Right renal cortex interstitium (tissue), 3 donors: ENCODE measurements at regions not wholly inside any gene's neighbourhood (a gene's known extent, or its start where the extent isn't known, plus 50 kb on each side); places are given as distances from the start of the nearest gene placed in this dataset.

Experiments
- DNase-seq, 3 donors: peaks; one replicate each; pipeline ENCODE4 v3.0.0-alpha.2; 2013; ENCODE audit warnings: low read depth in 3 of 3, low spot score in 2 of 3

- DNase-seq, result no peak
Observed at GRCh38 chr9:108386032-108386431, 469.8 kb downstream of the ACTL7B start.

DNA sequence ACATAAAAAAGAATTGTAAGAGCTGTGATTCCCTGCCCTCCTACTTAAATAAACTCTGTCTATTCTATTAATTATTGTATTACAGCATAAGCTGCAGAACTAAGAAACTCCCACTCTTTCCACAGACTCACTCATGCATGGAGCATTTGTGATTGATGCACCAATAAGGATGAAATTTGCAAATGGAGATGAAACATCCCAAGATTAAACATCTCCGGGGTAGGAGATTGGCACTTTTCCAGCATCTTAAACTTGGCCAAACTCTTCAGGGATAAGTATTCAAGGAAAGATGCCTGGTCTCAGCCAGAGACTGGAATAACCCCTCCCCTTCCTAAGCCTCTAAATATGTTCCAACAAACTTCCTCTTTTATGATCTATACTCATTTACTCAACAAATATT, 472.0 kb downstream of the ACTL7B start:
- no peak for DNase-seq

DNA sequence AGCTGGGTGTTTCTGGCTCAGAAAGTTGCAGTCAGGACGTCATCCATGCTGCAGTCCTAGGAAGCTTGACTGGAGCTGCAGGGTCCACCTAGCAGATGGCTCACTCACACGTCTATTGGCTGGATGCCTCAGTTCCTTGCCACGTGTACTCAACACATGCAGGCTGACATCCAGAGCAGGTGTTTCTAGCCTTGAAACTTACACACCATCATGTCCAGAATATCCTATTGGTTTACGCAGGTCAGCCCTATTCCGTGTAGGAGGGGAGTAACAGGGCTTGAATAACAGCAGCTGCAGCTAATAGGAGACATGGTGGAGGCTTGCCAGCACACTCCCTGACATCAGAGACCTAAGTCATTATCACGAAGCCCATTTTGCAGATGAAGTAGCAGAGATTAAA, 473.5 kb downstream of the ACTL7B start:
- no peak for DNase-seq

DNA sequence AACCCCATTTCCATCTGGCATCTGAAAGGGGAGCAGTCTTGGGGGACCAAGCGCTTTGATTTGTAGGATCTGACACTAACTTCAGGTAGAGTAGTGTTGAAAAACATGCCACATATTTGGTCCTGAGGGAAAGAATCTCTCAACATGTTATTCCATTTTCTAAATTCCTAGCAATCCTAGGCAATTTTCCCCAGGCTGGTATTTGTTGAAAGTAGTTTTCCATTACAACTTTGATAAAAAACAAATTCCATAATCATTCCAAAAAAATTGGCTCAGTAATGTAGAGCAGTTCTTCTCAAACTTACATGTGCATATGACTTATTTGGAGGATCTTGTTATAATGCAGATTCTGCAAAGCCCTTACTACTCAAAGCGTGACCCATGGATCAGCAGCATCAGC, 477.9 kb downstream of the ACTL7B start:
- no peak for DNase-seq

DNA sequence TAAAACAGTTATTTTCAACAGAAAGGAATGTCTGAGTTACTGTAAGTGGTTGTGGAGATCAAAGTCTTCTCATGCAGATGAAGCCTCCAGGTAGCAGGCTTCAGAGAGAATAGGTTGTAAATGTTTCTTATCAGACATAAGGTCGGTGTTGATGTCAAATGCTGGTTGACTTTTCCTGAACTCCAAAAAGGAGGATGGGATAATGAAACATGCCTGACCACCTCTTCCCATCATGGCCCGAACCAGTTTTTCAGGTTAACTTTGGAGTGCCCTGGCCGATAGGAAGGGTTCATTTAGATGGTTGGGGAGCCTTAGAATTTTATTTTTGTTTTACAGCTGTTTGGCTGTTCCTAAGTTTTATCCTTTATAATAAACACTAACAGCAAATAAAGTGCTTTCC, 478.4 kb downstream of the ACTL7B start:
- DNase-seq, result no peak

- no peak for DNase-seq
Observed at GRCh38 chr9:108376140-108376539, 479.6 kb downstream of the ACTL7B start.

GRCh38 chr9:108374626-108375025, 481.2 kb downstream of the ACTL7B start:
- DNase-seq, result no peak

GRCh38 chr9:108367188-108367587, 488.6 kb downstream of the ACTL7B start:
- no peak for DNase-seq

DNA sequence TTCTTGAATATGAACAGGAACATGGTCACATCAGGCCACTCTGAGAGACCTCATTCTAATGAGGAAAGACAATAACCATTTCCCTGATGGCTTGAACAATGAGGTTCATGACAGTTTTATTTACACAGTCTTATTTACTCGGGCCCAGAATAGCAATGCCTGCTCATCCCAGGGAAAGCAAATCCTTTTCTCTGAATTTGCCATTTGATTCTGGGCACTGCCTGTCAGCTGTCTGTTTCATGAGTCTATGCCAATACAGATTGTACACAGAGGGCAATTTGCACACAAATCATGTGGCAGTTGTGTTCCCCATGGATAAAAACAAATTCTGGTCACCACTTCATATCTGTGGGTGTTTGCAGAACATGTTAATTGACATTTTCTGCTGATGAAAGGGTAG, 492.5 kb downstream of the ACTL7B start:
- no peak for DNase-seq

GRCh38 chr9:108360304-108360703, 495.5 kb downstream of the ACTL7B start:
- DNase-seq, result no peak

- DNase-seq, result no peak
Observed at GRCh38 chr9:108356806-108357205, 499.0 kb downstream of the ACTL7B start.

GRCh38 chr9:108351571-108351970, 504.2 kb downstream of the ACTL7B start:
- no peak for DNase-seq

DNA sequence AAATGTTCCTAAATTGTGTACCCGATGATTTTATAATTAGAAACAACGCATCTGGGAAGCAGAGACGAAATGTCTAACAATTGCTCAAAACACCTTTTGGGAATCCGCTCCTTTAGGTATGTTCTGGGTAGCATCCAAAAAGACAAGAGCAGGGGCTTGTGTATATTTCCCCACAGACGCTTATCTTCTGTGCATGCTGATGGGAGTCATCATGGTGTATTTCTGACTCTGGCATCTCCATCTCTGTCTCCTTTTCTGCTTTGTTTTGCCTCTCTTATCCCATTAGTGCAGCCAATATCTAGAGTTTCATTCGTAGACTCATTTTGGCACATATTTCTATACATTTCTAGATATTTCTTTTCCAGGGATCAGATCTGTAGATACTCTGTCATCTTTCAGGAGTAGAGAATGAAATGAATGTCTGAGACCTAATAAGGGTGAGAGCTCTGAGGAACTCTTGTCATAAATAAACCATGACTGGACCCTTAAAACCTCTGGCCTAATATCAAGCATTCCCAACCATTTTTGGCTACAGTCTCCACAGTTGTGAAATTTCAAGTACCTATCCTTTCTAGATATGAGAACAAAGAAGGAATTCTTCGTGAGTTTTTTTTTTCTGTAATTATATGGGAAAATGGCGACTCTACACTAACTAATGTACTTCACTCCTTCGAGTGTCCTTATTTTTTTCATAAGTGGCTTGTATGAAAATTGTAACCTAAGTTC, 508.2 kb downstream of the ACTL7B start:
- no peak for DNase-seq

DNA sequence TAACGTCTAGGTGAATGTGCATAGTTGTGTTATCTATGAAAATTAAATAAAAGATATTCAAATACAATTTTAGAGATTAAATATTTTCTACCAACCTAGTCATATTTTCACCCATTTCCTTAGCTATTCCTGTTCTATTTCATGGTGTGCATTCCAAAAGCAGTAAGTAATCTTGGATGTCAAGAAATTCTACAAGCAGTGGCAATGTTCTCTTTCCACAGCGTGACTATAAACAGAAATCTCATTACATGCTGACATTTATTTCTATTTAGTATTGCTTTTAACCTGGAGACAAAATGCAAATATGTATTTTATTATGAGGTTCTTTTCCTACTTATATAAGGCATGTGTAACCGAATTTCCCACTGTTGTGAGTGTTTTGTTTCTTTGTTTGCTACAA, 510.0 kb downstream of the ACTL7B start:
- DNase-seq, result no peak

GRCh38 chr9:108339251-108339650, 516.5 kb downstream of the ACTL7B start:
- DNase-seq, result no peak

DNA sequence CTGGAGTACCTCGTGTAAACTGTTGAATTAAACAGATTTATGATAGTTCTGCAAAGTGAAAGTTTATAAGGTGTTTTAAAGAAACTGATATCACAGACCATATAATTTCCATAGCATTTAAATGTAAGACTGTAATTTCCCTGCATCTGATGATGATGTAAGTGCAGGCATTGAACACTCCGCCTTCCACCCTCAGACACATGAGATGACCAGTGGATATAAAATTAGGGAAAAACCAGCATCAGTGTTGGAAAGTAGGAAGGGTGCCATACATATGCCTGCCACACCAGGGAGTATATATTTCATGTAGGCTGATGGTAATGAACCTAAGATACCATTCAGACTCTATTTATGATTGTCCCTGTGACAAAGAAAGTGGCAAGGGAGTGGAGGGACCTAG, 519.2 kb downstream of the ACTL7B start:
- no peak for DNase-seq

DNA sequence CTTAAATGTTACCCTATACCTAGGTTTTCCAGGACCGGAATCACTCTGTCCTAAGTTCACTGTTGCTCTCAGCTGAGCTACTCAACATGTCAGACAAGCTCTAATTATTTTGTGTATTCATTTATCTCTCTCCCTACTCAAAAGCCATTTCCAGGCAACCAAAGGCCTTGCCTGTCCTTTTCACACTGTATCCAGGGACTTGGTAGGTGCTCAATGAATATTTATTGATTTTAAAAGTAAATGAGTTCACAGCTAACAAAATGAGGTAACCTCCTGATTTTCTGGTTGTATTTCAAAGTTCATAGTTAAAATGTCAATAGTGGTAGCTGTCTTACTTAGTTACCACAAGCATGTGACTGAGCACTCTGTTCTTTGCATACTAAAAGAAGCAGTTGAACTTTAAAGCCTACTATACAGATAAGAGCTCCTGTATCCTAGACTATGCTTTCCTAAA, 522.2 kb downstream of the ACTL7B start:
- DNase-seq, result no peak

DNA sequence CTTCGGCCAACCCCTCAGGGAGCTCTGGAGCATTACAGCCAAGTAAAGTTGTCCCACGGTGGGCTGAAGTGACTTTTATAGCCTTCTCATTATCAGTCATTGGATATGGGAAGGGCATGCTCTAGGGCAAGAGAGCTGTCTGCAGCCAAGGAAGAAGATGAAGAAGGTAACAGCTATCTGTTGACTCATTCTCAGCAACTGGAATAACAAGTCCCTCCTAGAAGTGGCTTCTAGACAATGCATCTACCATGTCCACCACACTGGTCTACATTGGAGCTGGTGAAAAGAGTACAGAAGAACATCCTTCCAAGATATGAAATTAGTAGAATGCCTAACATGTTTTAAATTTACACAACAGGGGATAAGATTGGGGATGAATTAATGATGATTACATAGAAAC, 524.2 kb downstream of the ACTL7B start:
- DNase-seq, result no peak

DNA sequence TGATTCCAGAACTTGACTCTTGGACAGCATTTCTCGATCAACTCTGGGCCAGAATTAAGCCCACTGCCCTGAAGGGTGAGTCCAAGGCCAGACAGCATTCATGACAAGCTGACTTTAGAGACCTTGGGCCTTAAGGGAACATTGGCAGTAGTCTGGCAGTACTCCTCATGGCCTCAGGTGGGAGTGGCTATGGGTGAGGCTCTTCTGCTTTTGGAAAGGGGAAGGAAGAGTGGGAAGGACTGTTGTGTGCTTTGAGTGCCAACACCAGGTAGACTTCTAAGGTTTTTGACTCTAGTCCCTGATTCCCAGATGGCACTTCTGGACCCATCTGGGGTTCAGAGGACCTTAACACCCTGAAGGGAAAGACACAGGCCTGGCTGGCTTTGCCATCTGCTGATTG, 530.4 kb downstream of the ACTL7B start:
- DNase-seq, result no peak

- no peak for DNase-seq
Observed at GRCh38 chr9:108323615-108324014, 532.2 kb downstream of the ACTL7B start.

DNA sequence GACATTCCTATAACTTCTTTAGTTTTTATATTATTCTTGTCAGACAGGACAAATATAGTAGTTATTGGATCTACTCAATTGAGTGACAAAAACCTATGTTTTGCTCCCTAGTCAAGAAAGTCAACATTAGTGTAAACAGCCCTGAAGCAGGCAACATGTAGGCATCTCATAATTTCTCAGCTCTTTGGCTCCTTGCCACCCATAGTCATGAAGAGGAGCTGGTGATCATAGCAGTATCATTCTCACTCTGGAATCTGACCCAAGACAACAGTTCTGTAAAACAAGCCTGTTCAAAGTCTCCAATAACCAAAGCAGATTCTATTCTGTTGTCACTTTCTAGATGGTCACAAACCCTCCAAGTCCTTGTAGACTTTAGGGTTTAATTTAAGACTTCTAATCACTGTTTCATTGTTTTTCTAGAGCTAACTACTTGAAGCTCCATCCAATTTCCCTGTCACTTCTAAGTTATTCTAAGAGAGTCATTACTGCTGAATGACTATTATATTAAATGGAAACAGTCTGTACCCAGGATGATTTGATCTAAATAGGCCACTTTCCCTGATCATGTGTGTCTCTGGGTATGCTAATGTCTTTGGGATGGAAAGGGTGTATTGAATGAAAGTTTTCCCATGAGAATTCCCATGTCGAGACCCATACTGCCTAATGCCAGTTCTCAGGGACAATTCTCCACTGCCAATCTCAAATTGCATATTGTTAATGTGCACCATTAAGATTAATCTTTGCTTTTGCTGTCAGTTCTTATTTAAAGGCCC, 533.3 kb downstream of the ACTL7B start:
- DNase-seq, result no peak

DNA sequence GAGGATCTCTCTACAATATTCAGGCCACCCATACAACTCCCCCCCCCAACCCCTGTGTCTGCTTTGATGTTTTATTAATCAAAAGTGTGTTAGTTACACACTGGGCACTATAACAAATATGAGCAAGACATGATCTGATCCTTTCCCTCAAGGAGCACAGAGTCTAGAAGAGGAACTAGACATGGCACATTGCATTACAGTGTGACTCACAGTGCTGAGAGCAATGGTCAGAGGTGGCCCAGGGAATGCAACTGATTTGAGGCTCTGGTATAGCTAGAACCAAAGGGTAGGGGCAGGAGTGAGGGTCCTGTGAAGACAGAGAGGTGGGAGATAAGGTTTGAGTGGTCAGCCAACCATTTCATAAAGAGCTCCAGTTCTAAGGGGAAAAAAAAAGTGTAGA, 539.2 kb downstream of the ACTL7B start:
- DNase-seq, result no peak
